HUDEP-2 (cell line): ENCODE measurements at regions not wholly inside any gene's neighbourhood (a gene's known extent, or its start where the extent isn't known, plus 50 kb on each side); places are given as distances from the start of the nearest gene placed in this dataset.

Experiments
- DNase-seq, 76 experiments: peaks; one replicate each; lab custom pipeline; 2025; ENCODE audit not compliant: unreplicated experiment in 76 of 76; lab: John Stamatoyannopoulos, UW

DNA sequence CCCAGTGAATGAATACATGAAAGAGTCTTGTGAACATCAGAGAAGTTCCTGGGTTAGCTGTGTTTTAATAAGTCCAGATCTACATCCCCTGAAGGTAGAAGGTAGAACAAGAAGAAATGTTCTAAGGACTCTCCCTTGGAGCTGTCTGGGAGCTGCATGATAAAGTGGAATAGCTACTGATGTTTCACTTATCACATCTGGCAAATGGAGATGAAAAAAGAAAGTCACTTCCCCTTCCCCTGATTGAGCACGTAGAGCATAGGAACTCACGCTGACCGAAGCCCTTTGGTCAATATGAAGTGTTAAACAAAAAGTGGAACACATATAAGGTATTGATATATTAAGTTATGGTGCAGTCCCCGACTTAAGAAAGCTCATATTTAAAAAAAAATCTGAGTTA lies 53.2 kb upstream of the PARP1 start:
- DNase-seq, result no peak

DNA sequence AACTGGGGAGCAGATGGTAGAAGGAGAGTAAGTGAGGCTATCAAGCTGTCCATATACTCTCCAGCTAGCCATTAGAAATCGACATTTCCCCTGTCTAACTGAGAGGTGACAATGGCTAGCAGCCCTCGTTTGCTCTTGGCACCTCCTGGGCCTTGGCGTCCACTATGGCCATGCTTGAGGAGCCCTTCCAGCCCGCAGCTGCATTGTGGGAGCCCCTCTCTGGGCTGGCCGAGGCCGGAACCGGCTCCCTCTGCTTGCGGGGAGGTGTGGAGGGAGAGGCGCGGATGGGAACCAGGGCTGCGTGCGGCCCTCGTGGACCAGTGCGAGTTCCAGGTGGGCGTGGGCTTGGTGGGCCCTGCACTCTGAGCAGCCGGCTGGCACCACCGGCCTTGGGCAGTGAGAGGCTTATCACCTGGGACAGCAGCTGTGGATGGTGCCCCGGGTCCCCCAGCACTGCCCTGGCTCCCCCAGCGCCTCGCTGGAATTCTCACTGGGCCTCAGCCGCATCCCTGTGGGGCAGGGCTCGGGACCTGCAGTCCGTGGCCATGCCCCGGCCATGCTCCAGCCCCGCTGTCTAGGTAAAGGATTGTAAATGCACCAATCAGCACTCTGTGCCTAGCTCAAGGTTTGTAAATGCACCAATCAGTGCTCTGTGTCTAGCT lies 56.2 kb upstream of the PARP1 start:
- DNase-seq, result no peak

GRCh38 chr1:226464587-226464971 lies 56.7 kb upstream of the PARP1 start:
- DNase-seq, result peak in 4 of 76 experiments; percentile 2 to 24 (median 10)

DNA sequence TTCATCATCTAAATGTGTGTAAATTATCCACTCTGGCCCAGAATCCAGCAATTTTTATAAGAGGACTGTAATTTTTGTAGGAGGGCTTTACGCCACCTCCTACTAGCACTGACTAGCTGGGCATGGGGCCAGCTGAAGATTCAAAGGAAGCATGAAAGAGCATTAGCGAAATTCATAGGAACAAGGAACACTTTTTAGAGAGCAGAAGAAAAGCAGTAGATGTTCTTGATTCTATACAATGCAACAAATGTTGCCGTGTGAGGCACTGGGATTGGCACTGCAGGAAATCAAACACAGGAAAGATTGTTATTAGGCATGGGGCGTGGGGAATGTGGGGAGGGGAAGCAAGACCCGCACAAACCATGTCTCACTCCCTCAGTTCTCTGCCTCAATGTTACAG lies 58.4 kb upstream of the PARP1 start:
- DNase-seq, result no peak

DNA sequence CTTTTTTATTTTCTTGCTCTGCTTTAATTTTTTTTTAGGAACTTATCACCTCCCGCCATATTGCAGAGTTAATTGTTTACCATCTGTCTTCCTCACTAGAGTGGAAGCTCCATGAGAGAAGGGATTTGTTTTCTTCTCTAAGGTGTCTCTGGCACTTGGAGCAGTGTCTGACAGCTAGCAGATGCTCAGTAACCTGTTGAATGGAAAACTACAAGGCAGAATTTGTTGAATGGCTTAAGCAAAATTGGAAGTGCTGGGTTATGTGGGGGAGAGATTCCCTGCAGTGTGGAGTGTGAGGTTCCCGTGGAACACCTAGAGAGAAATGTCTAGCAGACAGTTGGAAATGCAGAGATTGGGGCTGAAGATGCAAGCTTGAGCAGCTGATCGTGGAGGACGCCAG lies 59.5 kb upstream of the PARP1 start:
- no peak for DNase-seq

- DNase-seq, result no peak
Measured at GRCh38 chr1:226470921-226471866, 63.3 kb upstream of the PARP1 start.

DNA sequence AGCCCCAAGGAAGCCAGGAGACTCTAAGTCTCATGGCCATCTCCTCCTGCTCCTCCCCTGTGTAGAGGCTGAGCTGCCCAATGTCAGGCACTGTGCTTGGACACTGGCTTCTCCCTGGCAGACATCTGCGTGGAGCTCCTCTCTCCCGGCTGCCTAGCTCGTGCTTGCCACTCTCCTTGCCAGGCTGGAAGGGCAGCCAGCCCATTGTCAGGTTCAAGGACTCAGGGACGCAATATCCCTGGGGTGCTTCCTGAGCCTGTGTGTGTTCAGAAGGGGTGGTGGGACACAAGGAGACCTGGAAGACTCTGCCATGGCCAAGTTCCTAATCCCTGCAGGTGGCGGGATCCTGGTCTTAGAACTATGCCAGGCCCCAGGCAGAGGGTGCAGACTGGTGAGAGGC lies 65.4 kb upstream of the PARP1 start:
- DNase-seq, result no peak

DNA sequence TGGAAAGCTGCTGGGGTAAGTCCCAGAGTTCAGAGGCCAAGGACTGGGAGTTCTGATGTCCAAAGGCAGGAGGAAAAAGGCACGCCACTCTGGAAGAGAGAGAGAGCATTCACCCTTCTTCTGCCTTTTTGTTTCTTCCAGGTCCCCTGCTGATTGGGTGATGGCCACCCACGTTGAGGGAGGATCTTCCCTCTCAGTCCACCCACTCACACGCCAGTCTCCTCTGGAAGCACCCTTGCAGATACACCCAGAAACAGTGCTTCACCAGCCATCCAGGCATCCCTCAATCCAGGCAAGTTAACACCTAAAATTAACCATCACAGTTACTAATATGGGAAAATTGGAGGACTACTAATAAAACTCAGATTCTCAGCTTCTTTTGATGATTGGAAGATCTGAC lies 66.1 kb upstream of the PARP1 start:
- no peak for DNase-seq

- no peak for DNase-seq
Measured at GRCh38 chr1:226474443-226475141, 66.7 kb upstream of the PARP1 start.

GRCh38 chr1:226475142-226475511 lies 67.2 kb upstream of the PARP1 start:
- DNase-seq, result no peak

DNA sequence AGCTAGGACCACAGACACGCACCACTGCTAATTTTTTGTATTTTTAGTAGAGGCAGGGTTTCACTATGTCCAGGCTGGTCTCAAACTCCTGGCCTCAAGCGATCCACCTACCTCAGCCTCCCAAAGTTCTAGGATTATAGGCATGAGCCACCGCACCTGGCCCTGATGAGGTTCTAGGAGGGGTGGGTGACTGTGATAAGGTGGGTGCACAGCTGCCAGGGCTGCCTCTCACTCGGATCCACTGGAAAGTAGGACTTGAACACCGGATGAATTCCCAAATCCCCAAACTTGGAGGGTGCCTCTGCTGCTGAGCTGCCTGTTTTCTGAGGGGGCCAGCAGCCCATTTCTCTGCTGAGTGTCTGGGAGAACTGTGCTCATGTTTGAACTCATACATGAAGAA lies 68.2 kb upstream of the PARP1 start:
- no peak for DNase-seq

DNA sequence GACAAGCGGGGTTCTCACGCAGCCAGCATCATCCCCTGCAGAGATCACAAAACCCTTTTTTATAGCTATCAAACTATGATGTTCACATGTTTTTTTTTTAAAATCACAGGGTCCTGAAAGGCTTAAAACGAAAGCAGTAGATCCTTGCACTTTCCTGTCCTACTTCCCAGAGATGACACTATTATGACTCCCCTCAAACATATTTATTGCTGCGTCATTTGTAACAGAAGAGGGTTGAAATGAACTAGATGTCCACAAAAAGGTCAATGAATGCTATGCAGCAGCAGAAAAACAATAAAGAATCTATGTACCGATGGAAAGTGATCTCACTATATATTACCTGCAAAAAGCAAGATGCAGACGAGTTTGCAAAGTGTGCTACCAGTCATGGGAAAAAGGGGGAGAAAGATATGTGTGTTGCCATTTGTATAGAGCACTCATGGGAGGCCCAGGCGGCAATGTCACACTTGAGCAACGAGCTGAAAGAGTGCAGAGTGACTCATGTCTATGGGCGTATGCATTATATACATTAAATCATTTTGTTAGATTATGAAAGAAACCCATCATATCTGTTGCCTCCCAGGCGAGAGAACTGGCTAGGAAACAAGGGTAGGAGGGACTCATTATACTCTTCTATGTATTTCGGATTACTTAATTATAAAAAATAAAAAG lies 68.9 kb upstream of the PARP1 start:
- DNase-seq, result no peak

- no peak for DNase-seq
Measured at GRCh38 chr1:226479474-226479873, 69.1 kb upstream of the STUM start.

DNA sequence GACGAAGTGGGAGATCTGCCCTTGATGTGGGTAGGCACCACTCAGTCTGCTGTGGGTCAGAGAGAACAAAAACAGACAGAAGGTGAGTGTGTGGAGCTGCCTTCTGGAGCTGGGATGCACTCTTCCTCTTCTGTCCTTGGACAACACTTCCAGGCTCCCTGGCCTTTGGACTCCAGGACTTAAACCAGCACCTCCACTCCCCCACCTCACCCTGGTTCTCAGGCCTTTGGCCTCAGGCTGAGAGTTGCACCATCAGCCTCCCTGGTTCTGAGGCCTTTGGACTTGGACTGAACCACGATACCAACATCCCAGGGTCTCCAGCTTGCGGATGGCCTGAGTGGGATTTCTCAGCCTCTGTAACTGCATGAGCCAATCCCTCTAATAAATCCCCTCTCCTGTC lies 68.1 kb upstream of the STUM start:
- DNase-seq, result no peak

GRCh38 chr1:226481133-226481532 lies 67.4 kb upstream of the STUM start:
- no peak for DNase-seq

- DNase-seq, result no peak
Measured at GRCh38 chr1:226482196-226482595, 66.4 kb upstream of the STUM start.

DNA sequence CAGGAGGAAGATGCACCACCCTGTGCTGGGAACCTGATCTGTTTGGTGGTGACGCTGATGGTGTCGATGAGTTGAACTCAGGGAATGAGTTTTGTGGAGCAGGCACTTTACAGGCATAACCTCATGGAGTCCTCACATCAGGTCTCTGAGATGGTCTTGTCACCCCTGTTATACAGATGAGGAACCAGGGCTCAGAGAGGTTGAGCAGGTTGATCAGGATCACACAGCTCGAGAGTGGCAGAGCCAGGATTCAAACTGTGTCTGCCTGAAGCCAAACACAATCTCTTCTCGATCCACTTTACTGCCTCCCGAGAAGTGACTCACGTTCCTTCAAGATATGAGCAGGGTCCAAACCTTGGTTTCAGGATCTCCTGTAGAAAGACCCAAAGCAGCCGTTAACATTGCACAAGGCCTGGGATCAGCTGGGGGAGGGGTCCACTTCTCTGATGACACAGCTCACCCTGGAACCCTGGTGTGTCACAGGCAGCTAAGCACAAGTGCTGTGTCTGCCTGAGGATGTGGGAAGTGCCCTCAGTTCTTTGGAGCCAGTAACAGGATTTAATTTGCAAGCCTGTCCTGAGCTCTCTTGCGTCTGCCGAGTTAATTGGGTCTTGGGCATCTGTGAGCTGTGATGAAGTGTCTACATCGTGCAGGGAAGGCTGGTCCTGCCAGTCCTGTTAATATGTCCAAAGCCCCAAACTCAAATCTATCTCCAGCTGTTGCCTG lies 65.4 kb upstream of the STUM start:
- no peak for DNase-seq

- no peak for DNase-seq
Measured at GRCh38 chr1:226485192-226485591, 63.4 kb upstream of the STUM start.

DNA sequence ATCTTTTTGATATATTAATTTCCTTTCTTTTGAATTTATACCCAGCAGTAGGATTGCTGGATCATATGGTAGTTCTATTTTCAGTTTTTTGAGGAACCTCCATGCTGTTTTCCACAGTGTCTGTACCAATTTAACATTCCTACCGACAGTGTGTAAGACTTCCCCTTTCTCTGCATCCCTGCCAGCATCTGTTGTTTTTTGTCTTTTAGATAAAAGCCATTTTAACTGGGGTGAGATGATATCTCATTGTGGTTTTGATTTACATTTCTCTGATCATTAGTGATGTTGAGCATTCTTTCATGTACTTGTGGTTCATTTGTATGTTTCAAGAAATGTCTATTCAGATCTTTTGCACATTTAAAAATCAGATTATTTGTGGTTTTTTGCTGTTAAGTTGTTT lies 62.4 kb upstream of the STUM start:
- no peak for DNase-seq

DNA sequence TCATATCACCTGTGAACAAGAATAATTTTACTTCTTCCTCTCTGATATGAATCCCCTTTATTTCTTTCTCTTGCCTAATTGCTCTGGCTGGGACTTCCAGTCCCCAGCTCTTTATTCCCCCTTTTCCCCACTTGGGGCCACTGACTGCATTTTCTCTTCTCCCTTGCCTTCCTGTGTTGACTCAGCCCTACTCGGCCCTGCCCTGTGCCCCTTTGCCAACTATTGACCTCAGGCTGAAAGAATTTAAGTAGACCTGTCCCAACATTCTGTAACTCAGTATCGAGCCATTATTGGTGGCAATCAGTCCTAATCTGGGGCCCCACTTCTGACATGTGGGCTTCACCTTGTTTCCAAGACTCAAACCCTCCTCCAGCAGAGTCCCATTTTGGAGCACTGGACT lies 60.6 kb upstream of the STUM start:
- DNase-seq, result no peak
